ENCODE measurements at regions not wholly inside any gene's neighbourhood (a gene's known extent, or its start where the extent isn't known, plus 50 kb on each side); places are given as distances from the start of the nearest gene placed in this dataset.

GRCh38 chr1:161427733-161428516 is 60.2 kb upstream of the CFAP126 start:
- TF ChIP-seq, protein P1, sequence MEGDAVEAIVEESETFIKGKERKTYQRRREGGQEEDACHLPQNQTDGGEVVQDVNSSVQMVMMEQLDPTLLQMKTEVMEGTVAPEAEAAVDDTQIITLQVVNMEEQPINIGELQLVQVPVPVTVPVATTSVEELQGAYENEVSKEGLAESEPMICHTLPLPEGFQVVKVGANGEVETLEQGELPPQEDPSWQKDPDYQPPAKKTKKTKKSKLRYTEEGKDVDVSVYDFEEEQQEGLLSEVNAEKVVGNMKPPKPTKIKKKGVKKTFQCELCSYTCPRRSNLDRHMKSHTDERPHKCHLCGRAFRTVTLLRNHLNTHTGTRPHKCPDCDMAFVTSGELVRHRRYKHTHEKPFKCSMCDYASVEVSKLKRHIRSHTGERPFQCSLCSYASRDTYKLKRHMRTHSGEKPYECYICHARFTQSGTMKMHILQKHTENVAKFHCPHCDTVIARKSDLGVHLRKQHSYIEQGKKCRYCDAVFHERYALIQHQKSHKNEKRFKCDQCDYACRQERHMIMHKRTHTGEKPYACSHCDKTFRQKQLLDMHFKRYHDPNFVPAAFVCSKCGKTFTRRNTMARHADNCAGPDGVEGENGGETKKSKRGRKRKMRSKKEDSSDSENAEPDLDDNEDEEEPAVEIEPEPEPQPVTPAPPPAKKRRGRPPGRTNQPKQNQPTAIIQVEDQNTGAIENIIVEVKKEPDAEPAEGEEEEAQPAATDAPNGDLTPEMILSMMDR (IDR thresholded peaks at IDR 0.05), result no peak
- no peak for TF ChIP-seq POLR2A (IDR thresholded peaks at IDR 0.05)

All from uterus (tissue), 2 donors.